A673 (cell line): ENCODE measurements at regions not wholly inside any gene's neighbourhood (a gene's known extent, or its start where the extent isn't known, plus 50 kb on each side); places are given as distances from the start of the nearest gene placed in this dataset.
A peak's percentile ranks its signal among the peaks of the same experiment; 100 is the strongest.
"Not testable (repeated sequence)": the region's sequence is repeated elsewhere in the genome, so short reads cannot be mapped to it uniquely, and the experiment has no call there.

ENCODE experiments used
- BruUV-seq: library from RNA; stranded (reverse); fragments of 400-500 nt; replicated peaks from 2 replicates; lab custom pipeline; 2021; lab: Mats Ljungman, UMichigan
- CTCF ChIA-PET: fragments of 300-600 bp; sonication (Branson Sonifier 250); formaldehyde crosslinking; loops from one replicate; lab custom pipeline; 2022; ENCODE audit warnings: antibody characterized with exemption; lab: Charles Lee
- POLR2A ChIA-PET: fragments of 300-600 bp; sonication (Branson Sonifier 250); formaldehyde crosslinking; loops from one replicate; lab custom pipeline; 2022; ENCODE audit warnings: antibody characterized with exemption; ENCODE audit not compliant: low non-redundant PET; lab: Charles Lee
- DNase-seq: peaks from one replicate; pipeline ENCODE4 v3.0.0-alpha.2; 2015; ENCODE audit warnings: low spot score
- H3K27ac ChIP-seq: fragments of 200-600 bp; sonication (generic); 2 replicates; pipeline ENCODE4 v1.5.1; 2016; ENCODE audit warnings: mixed run types, low read depth, mild to moderate bottlenecking, mixed read lengths, antibody characterized with exemption, low read length; ENCODE audit not compliant: poor library complexity, severe bottlenecking
- H3K27me3 ChIP-seq: fragments of 200-600 bp; sonication (generic); replicated peaks from 2 replicates; pipeline ENCODE4 v1.6.1; 2017; ENCODE audit warnings: mixed run types, low read depth, mild to moderate bottlenecking, mixed read lengths, antibody characterized with exemption, low read length; ENCODE audit not compliant: insufficient read depth, poor library complexity
- H3K36me3 ChIP-seq: fragments of 200-600 bp; sonication (generic); 2 replicates; pipeline ENCODE4 v1.6.1; 2016; ENCODE audit warnings: mixed run types, mild to moderate bottlenecking, mixed read lengths, antibody characterized with exemption, low read length; ENCODE audit not compliant: insufficient read depth, poor library complexity, severe bottlenecking
- H3K4me1 ChIP-seq: fragments of 200-600 bp; sonication (generic); 2 replicates; pipeline ENCODE4 v1.6.1; 2017; ENCODE audit warnings: mixed run types, mild to moderate bottlenecking, mixed read lengths, antibody characterized with exemption, low read length; ENCODE audit not compliant: insufficient read depth, poor library complexity, severe bottlenecking
- H3K4me3 ChIP-seq: fragments of 200-600 bp; sonication (generic); 2 replicates; pipeline ENCODE4 v1.5.1; 2016; ENCODE audit warnings: low read depth, mixed run types, mild to moderate bottlenecking, mixed read lengths, low read length; ENCODE audit not compliant: poor library complexity, severe bottlenecking
- H3K9me3 ChIP-seq: fragments of 200-600 bp; sonication (generic); 2 replicates; pipeline ENCODE4 v1.6.1; 2016; ENCODE audit warnings: mixed run types, low read depth, mild to moderate bottlenecking, mixed read lengths, antibody characterized with exemption, low read length; ENCODE audit not compliant: poor library complexity, severe bottlenecking
- EZH2 ChIP-seq: fragments of 200-600 bp; sonication (generic); IDR thresholded peaks from 2 replicates; pipeline ENCODE4 v1.6.1; 2017; ENCODE audit warnings: borderline replicate concordance, low read depth, mild to moderate bottlenecking, mixed read lengths, antibody characterized with exemption, low read length; ENCODE audit not compliant: poor library complexity, severe bottlenecking
- intact Hi-C: fragments of 100-400 bp; cut with micrococcal nuclease; formaldehyde crosslinking; loops from one replicate; pipeline ENCODE4 v1.10.0; 2022; ENCODE audit not compliant: unreplicated experiment
- TF ChIP-seq, protein P1 (sequence below): fragments of 300-800, 200-600 bp; sonication (generic); conservative IDR thresholded peaks from 2 replicates; pipeline ENCODE4 v1.5.1; 2017; ENCODE audit warnings: low read depth, mild to moderate bottlenecking, antibody characterized with exemption, low read length, moderate library complexity, mixed read lengths

DNA sequence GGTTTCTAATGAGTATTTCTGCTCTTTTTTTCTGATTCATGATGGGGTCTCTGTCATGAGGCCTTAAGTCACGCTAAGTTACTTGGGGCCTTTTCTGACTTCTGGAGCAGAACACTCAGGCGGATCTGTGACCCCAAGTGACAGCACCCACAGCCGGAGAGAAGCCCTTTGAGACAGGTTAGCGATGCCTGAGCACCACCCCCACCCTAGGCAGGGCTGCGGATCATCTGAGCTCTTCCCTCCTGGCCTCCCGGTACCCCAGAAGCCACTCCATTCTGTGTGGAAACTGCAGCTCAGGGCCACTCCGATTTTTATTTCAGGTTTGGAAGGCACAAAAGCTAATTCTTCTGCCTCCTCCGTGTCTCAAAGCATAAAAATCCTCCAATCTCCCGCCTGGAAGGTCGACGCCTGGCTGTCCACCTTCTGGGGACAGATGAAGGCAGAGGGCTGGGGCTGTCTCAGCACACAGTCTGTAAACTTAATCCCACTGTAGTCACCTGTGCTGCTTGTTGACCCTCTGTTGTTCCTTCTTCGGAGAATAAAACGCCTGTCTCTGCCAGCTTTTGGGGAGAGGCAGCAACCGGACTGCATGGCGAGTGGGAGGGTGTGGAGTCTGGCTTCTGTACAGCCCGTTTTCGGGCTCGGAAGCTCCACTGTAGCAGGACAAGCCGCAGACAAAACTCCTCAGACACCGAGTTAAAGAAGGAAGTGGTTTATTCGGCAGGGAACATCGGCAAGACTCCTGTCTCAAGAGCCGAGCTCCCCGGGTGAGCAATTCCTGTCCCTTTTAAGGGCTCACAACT, 88.8 kb downstream of the SPRY4 start:
- intact Hi-C loops = no loop called here
- CTCF ChIA-PET = no interaction called here
- BruUV-seq = no TSS peak

DNA sequence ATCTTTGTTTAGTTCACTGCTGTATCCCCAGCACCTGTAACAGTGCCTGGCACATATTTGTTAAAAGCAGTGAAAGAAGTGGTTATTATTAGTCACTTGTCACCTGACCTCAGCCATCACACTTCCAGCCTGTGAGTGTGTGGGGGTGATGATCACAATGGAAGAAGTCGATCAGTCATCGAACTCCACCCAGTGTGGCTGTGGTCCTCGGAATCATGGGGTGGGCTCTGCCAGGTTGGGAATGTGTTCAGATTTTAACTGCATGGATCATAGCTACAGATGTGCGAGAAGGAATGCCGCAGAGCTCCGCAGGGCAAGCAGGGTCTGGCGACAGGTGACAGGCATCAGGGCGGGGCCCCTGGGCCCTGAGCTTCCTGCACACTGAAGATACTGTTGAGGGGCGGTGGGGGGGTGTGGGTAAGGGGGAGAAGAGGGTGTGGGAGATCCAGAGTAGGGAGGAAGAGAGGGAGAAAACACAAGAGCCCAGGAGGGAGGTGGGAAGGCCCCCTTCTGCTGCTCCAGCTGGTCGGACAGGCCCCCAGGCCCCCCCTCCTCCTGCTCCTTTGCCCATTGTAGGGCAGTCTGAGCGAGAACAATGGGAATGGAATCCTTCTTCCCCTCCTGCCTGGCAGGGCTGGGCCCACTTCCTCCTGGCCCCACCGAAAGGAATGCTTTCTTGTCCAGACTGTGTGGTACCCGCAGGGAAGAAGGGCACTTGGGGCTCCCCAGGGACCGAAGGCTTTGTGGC, 89.6 kb downstream of the SPRY4 start:
- no peaks in the 10 kb centered on the region for H3K9me3 ChIP-seq
- peak; percentile 50 for DNase-seq
- BruUV-seq = no TSS peak
- no peak for TF ChIP-seq EZH2
- TF ChIP-seq, protein P1, sequence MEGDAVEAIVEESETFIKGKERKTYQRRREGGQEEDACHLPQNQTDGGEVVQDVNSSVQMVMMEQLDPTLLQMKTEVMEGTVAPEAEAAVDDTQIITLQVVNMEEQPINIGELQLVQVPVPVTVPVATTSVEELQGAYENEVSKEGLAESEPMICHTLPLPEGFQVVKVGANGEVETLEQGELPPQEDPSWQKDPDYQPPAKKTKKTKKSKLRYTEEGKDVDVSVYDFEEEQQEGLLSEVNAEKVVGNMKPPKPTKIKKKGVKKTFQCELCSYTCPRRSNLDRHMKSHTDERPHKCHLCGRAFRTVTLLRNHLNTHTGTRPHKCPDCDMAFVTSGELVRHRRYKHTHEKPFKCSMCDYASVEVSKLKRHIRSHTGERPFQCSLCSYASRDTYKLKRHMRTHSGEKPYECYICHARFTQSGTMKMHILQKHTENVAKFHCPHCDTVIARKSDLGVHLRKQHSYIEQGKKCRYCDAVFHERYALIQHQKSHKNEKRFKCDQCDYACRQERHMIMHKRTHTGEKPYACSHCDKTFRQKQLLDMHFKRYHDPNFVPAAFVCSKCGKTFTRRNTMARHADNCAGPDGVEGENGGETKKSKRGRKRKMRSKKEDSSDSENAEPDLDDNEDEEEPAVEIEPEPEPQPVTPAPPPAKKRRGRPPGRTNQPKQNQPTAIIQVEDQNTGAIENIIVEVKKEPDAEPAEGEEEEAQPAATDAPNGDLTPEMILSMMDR = no peak
- H3K27ac ChIP-seq = no peak overlapping the region
- no peaks in the 10 kb centered on the region for H3K36me3 ChIP-seq
- no peak overlapping the region for H3K4me3 ChIP-seq
- intact Hi-C loops = no loop called here
- ChIA-PET POLR2A (interaction anchor here (0.5 kb wide), 1 partner anchor 1494 kb away, joined by 4 read pairs; no protein-coding TSS in a partner anchor), CTCF (interaction anchor here (0.6 kb wide), 1 partner anchor 314 kb away, joined by 4 read pairs; no protein-coding TSS in a partner anchor)
- peaks cover 10% of the 10 kb centered on the region for H3K4me1 ChIP-seq
- H3K27me3 ChIP-seq = no peaks in the 10 kb centered on the region

More for the DNA sequence above, 88.8 kb downstream of the SPRY4 start:
- POLR2A ChIA-PET = no interaction called here
- no peak overlapping the region for H3K27ac ChIP-seq
- H3K36me3 ChIP-seq = no peaks in the 10 kb centered on the region
- H3K27me3 ChIP-seq = no peaks in the 10 kb centered on the region
- DNase-seq = no peak
- H3K4me1 ChIP-seq = peaks cover 10% of the 10 kb centered on the region
- TF ChIP-seq EZH2 = no peak
- TF ChIP-seq, protein P1 = no peak
- no peak overlapping the region for H3K4me3 ChIP-seq
- no peaks in the 10 kb centered on the region for H3K9me3 ChIP-seq

DNA sequence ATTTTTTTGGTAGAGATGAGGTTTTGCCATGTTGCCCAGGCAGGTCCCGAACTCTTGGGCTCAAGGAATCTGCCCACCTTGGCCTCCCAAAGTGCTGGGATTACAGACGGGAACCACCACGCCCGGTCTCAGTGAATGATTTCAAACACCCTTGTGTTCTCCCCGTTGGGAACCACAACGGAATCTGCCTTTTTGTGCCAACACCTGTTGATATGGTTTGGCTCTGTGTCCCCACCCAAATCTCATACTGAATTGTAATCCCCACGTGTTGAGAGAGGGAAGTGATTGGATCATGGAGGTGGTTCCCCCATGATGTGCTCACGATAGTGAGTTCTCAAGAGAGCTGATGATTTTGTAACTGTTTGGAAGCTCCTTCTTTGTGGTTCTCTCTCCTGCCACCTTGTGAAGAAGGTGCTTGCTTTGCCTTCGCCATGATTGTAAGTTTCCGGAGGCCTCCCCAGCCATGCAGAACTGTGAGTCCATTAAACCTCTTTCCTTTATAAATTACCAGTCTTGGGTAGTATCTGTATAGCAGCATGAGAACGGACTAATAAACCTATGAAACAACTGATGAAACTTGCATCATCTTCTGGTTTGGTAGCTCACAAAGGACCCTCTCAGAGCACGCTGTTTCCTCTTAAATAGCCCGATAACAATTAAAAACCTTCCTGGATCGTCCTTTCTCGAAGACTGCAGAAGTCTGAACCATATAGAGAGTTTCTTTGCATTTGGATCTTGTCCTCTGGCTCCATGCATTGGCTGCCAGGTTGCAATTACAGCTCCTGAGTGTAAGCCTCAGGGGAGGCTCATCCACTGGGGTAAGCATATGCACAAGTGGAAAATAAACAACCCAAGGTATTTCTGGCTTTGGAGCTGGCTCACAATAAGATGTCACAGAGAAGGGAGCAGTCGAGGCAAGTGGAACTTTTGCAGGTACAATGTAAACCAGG, 91.5 kb downstream of the SPRY4 start:
- H3K27me3 ChIP-seq = no peaks in the 10 kb centered on the region
- ChIA-PET POLR2A (no interaction called here), CTCF (no interaction called here)
- no peak for DNase-seq
- H3K36me3 ChIP-seq = no peaks in the 10 kb centered on the region
- peak overlapping the region; percentile 4 for H3K27ac ChIP-seq
- no peaks in the 10 kb centered on the region for H3K9me3 ChIP-seq
- H3K4me1 ChIP-seq = peaks cover 10% of the 10 kb centered on the region
- intact Hi-C loops = no loop called here
- no peak for TF ChIP-seq EZH2
- TF ChIP-seq, protein P1 = no peak
- no peak overlapping the region for H3K4me3 ChIP-seq
- no TSS peak for BruUV-seq

DNA sequence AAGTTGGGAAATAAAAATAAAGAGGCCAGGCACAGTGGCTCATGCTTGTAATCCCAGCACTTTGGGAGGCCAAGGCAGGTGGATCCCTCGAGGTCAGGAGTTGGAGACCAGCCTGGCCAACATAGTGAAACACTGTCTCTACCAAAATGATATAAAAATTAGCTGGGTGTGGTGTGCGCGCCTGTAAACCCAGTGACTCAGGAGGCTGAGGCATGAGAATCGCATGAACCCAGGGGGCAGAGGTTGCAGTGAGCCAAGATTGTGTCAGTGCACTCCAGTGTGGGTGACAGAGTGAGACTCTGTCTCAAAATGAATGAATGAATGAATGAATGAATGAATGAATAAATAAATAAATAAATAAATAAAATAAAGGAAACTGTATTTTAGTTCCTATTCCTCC, 93.9 kb downstream of the SPRY4 start:
- POLR2A ChIA-PET, H3K36me3 ChIP-seq, H3K27me3 ChIP-seq, CTCF ChIA-PET, intact Hi-C loops, H3K9me3 ChIP-seq, H3K4me3 ChIP-seq, H3K27ac ChIP-seq, BruUV-seq, DNase-seq, H3K4me1 ChIP-seq: not testable (repeated sequence)
